ENCODE measurements at regions not wholly inside any gene's neighbourhood (a gene's known extent, or its start where the extent isn't known, plus 50 kb on each side); places are given as distances from the start of the nearest gene placed in this dataset.

- no peak overlapping the region for H2BK120ac ChIP-seq (ENCODE audit: low read depth, low read length)
- H3K9me3 ChIP-seq (replicated peaks in 1 of 2; ENCODE audit: control insufficient read depth in 2 of 2, insufficient read depth in 1 of 2, low read depth in 1 of 2, low read length in 2 of 2): no peaks in the 10 kb centered on the region
- no peak overlapping the region for H3K4me2 ChIP-seq (ENCODE audit: insufficient read depth, low read length, poor library complexity, severe bottlenecking)
- no peak overlapping the region for H4K91ac ChIP-seq (ENCODE audit: low read depth, low read length, poor library complexity)
- H3K36me3 ChIP-seq (replicated peaks in 1 of 2; ENCODE audit: control insufficient read depth in 2 of 2, insufficient read depth in 2 of 2, low read length in 2 of 2): no peaks in the 10 kb centered on the region
- no peak overlapping the region for H4K8ac ChIP-seq (ENCODE audit: low read depth, low read length)
- no peak for DNase-seq (ENCODE audit: low spot score)
- no peak overlapping the region for H3K4ac ChIP-seq (ENCODE audit: low read length)
- no peak overlapping the region for H3K27ac ChIP-seq (replicated peaks; ENCODE audit: low read length)
- no peak overlapping the region for H3K18ac ChIP-seq (ENCODE audit: low read length)
- no peak overlapping the region for H2AK5ac ChIP-seq (ENCODE audit: low read depth, low read length)
- peaks cover 0 to 4% of the 10 kb centered on the region in 2 donors for H3K4me1 ChIP-seq (ENCODE audit: control insufficient read depth in 2 of 2, insufficient read depth in 1 of 2, low read depth in 1 of 2, low read length in 2 of 2)
- H3K9ac ChIP-seq (ENCODE audit: low read depth, low read length, poor library complexity): no peak overlapping the region
- no peak overlapping the region for H3K4me3 ChIP-seq (ENCODE audit: low read length in 2 of 2)
- no peak overlapping the region for H2BK12ac ChIP-seq (ENCODE audit: low read length)
- H3K23ac ChIP-seq (ENCODE audit: low read depth, low read length, poor library complexity): no peak overlapping the region
- no peak overlapping the region for H2AFZ ChIP-seq (ENCODE audit: low read length)
- H3K14ac ChIP-seq (ENCODE audit: low read length): no peak overlapping the region
- no peak overlapping the region for H2BK15ac ChIP-seq (ENCODE audit: low read length)
- H2BK5ac ChIP-seq (ENCODE audit: low read length): no peak overlapping the region
- H3K27me3 ChIP-seq (ENCODE audit: control insufficient read depth in 3 of 3, insufficient read depth in 3 of 3, low read depth in 1 of 3, low read length in 3 of 3): no peaks in the 10 kb centered on the region
- no CpG with 5 or more reads among the region's 6 CpGs for WGBS, 2 donors (ENCODE audit: extremely low coverage in 2 of 2, insufficient read length in 2 of 2, insufficient replicate concordance in 1 of 2)
- H3K79me1 ChIP-seq (ENCODE audit: low read depth, low read length): no peaks in the 10 kb centered on the region
These were observed 219.0 kb upstream of the JARID2 start for GRCh38 chr6:15026832-15027231.

GRCh38 chr6:15027472-15027871 is 218.4 kb upstream of the JARID2 start:
- Histone ChIP-seq H2BK120ac (ENCODE audit: low read depth, low read length) (no peak overlapping the region), H3K4ac (ENCODE audit: low read length) (no peak overlapping the region), H3K14ac (ENCODE audit: low read length) (no peak overlapping the region), H2BK15ac (ENCODE audit: low read length) (no peak overlapping the region), H2AK5ac (ENCODE audit: low read depth, low read length) (no peak overlapping the region), H3K27ac (replicated peaks; ENCODE audit: low read length) (no peak overlapping the region), H3K27me3 (ENCODE audit: control insufficient read depth in 3 of 3, insufficient read depth in 3 of 3, low read depth in 1 of 3, low read length in 3 of 3) (no peaks in the 10 kb centered on the region), H2BK5ac (ENCODE audit: low read length) (no peak overlapping the region), H4K8ac (ENCODE audit: low read depth, low read length) (no peak overlapping the region), H3K36me3 (replicated peaks in 1 of 2; ENCODE audit: control insufficient read depth in 2 of 2, insufficient read depth in 2 of 2, low read length in 2 of 2) (no peaks in the 10 kb centered on the region), H3K23ac (ENCODE audit: low read depth, low read length, poor library complexity) (no peak overlapping the region), H3K18ac (ENCODE audit: low read length) (no peak overlapping the region), H3K4me2 (ENCODE audit: insufficient read depth, low read length, poor library complexity, severe bottlenecking) (no peak overlapping the region), H3K4me1 (ENCODE audit: control insufficient read depth in 2 of 2, insufficient read depth in 1 of 2, low read depth in 1 of 2, low read length in 2 of 2) (no peaks in the 10 kb centered on the region), H2AFZ (ENCODE audit: low read length) (no peak overlapping the region), H3K79me1 (ENCODE audit: low read depth, low read length) (no peaks in the 10 kb centered on the region), H4K91ac (ENCODE audit: low read depth, low read length, poor library complexity) (no peak overlapping the region), H2BK12ac (ENCODE audit: low read length) (no peak overlapping the region), H3K9me3 (replicated peaks in 1 of 2; ENCODE audit: control insufficient read depth in 2 of 2, insufficient read depth in 1 of 2, low read depth in 1 of 2, low read length in 2 of 2) (no peaks in the 10 kb centered on the region), H3K9ac (ENCODE audit: low read depth, low read length, poor library complexity) (no peak overlapping the region), H3K4me3 (ENCODE audit: low read length in 2 of 2) (no peak overlapping the region)
- DNase-seq (ENCODE audit: low spot score): no peak
- WGBS, 2 donors (ENCODE audit: extremely low coverage in 2 of 2, insufficient read length in 2 of 2, insufficient replicate concordance in 1 of 2): no CpG with 5 or more reads among the region's 2 CpGs

GRCh38 chr6:15032015-15032414 is 213.9 kb upstream of the JARID2 start:
- H3K4me2 ChIP-seq (ENCODE audit: insufficient read depth, low read length, poor library complexity, severe bottlenecking): no peak overlapping the region
- H3K9me3 ChIP-seq (replicated peaks in 1 of 2; ENCODE audit: control insufficient read depth in 2 of 2, insufficient read depth in 1 of 2, low read depth in 1 of 2, low read length in 2 of 2): no peaks in the 10 kb centered on the region
- no CpG with 5 or more reads among the region's 2 CpGs for WGBS, 2 donors (ENCODE audit: extremely low coverage in 2 of 2, insufficient read length in 2 of 2, insufficient replicate concordance in 1 of 2)
- H3K23ac ChIP-seq (ENCODE audit: low read depth, low read length, poor library complexity): no peak overlapping the region
- H2AK5ac ChIP-seq (ENCODE audit: low read depth, low read length): no peak overlapping the region
- H2BK5ac ChIP-seq (ENCODE audit: low read length): no peak overlapping the region
- H3K4me3 ChIP-seq (ENCODE audit: low read length in 2 of 2): no peak overlapping the region
- H3K18ac ChIP-seq (ENCODE audit: low read length): no peak overlapping the region
- no peaks in the 10 kb centered on the region for H3K36me3 ChIP-seq (replicated peaks in 1 of 2; ENCODE audit: control insufficient read depth in 2 of 2, insufficient read depth in 2 of 2, low read length in 2 of 2)
- no peak overlapping the region for H3K9ac ChIP-seq (ENCODE audit: low read depth, low read length, poor library complexity)
- no peak overlapping the region for H2AFZ ChIP-seq (ENCODE audit: low read length)
- no peak overlapping the region for H4K8ac ChIP-seq (ENCODE audit: low read depth, low read length)
- H3K14ac ChIP-seq (ENCODE audit: low read length): no peak overlapping the region
- H3K4me1 ChIP-seq (ENCODE audit: control insufficient read depth in 2 of 2, insufficient read depth in 1 of 2, low read depth in 1 of 2, low read length in 2 of 2): peaks cover 0 to 7% of the 10 kb centered on the region in 2 donors
- no peak overlapping the region for H2BK15ac ChIP-seq (ENCODE audit: low read length)
- H4K91ac ChIP-seq (ENCODE audit: low read depth, low read length, poor library complexity): no peak overlapping the region
- H3K27ac ChIP-seq (replicated peaks; ENCODE audit: low read length): no peak overlapping the region
- H2BK120ac ChIP-seq (ENCODE audit: low read depth, low read length): no peak overlapping the region
- no peak overlapping the region for H3K4ac ChIP-seq (ENCODE audit: low read length)
- DNase-seq (ENCODE audit: low spot score): no peak
- H3K27me3 ChIP-seq (ENCODE audit: control insufficient read depth in 3 of 3, insufficient read depth in 3 of 3, low read depth in 1 of 3, low read length in 3 of 3): no peaks in the 10 kb centered on the region
- H3K79me1 ChIP-seq (ENCODE audit: low read depth, low read length): no peaks in the 10 kb centered on the region
- no peak overlapping the region for H2BK12ac ChIP-seq (ENCODE audit: low read length)

DNA sequence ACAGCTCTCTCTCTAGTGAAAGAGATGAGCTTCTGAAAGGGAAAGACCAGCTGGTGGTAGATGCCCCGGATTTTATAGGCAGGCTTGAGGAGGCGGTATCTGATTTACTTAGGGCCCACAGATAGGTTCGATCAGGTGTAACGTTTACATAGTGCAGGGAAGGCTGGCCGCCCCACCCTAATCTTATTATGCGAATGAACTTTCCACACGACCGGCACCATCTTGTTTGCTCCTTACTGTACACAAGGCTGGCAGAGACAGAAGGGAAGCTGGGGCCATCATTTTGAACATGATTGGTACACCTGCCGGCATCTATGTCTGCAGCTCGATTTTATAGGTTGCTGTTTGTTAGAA is 212.0 kb upstream of the JARID2 start:
- no CpG with 5 or more reads among the region's 10 CpGs for WGBS, 2 donors (ENCODE audit: extremely low coverage in 2 of 2, insufficient read length in 2 of 2, insufficient replicate concordance in 1 of 2)
- no peaks in the 10 kb centered on the region for H3K36me3 ChIP-seq (replicated peaks in 1 of 2; ENCODE audit: control insufficient read depth in 2 of 2, insufficient read depth in 2 of 2, low read length in 2 of 2)
- no peak for DNase-seq (ENCODE audit: low spot score)

More for the DNA sequence above, 212.0 kb upstream of the JARID2 start:
- Histone ChIP-seq H3K14ac (ENCODE audit: low read length) (no peak overlapping the region), H4K8ac (ENCODE audit: low read depth, low read length) (no peak overlapping the region), H2AK5ac (ENCODE audit: low read depth, low read length) (no peak overlapping the region), H2BK15ac (ENCODE audit: low read length) (no peak overlapping the region), H3K18ac (ENCODE audit: low read length) (no peak overlapping the region), H3K79me1 (ENCODE audit: low read depth, low read length) (no peaks in the 10 kb centered on the region), H3K4me3 (ENCODE audit: low read length in 2 of 2) (no peak overlapping the region), H3K27ac (replicated peaks; ENCODE audit: low read length) (no peak overlapping the region), H3K9me3 (replicated peaks in 1 of 2; ENCODE audit: control insufficient read depth in 2 of 2, insufficient read depth in 1 of 2, low read depth in 1 of 2, low read length in 2 of 2) (no peaks in the 10 kb centered on the region), H3K27me3 (ENCODE audit: control insufficient read depth in 3 of 3, insufficient read depth in 3 of 3, low read depth in 1 of 3, low read length in 3 of 3) (no peaks in the 10 kb centered on the region), H4K91ac (ENCODE audit: low read depth, low read length, poor library complexity) (no peak overlapping the region), H3K4me1 (ENCODE audit: control insufficient read depth in 2 of 2, insufficient read depth in 1 of 2, low read depth in 1 of 2, low read length in 2 of 2) (peaks cover 0 to 8% of the 10 kb centered on the region in 2 donors), H2BK5ac (ENCODE audit: low read length) (no peak overlapping the region), H3K9ac (ENCODE audit: low read depth, low read length, poor library complexity) (no peak overlapping the region), H3K4ac (ENCODE audit: low read length) (no peak overlapping the region), H2BK120ac (ENCODE audit: low read depth, low read length) (no peak overlapping the region), H2AFZ (ENCODE audit: low read length) (no peak overlapping the region), H3K4me2 (ENCODE audit: insufficient read depth, low read length, poor library complexity, severe bottlenecking) (no peak overlapping the region), H2BK12ac (ENCODE audit: low read length) (no peak overlapping the region), H3K23ac (ENCODE audit: low read depth, low read length, poor library complexity) (no peak overlapping the region)
